IMR-90 (cell line): ENCODE measurements at regions not wholly inside any gene's neighbourhood (a gene's known extent, or its start where the extent isn't known, plus 50 kb on each side); places are given as distances from the start of the nearest gene placed in this dataset.

Experiments used
- ATAC-seq: fragments of 200-7000 bp; cut with Tn5 transposase; 2 replicates; pipeline ENCODE4 v1.9.1; 2020; ENCODE audit warnings: low read depth, mild to moderate bottlenecking, moderate library complexity
- BruUV-seq: library from RNA; stranded (reverse); fragments of 400-500 nt; replicated peaks from 2 replicates; lab custom pipeline; 2021; lab: Mats Ljungman, UMichigan
- CTCF ChIA-PET: fragments of 300-600 bp; formaldehyde crosslinking; extraction: SDS; loops from one replicate; lab custom pipeline; 2021; ENCODE audit warnings: antibody characterized with exemption; lab: Yijun Ruan, JAX
- POLR2A ChIA-PET: fragments of 300-600 bp; sonication (Branson Sonifier 250); formaldehyde crosslinking; loops from one replicate; lab custom pipeline; 2022; ENCODE audit warnings: antibody characterized with exemption; ENCODE audit not compliant: unreplicated experiment; lab: Charles Lee
- DNase-seq: peaks from one replicate; pipeline ENCODE4 v3.0.0; 2013
- H2AFZ ChIP-seq: replicated peaks from 2 replicates; pipeline ENCODE3; 2013; ENCODE audit warnings: low read length, mild to moderate bottlenecking; ENCODE audit not compliant: poor library complexity
- H2AK5ac ChIP-seq: 2 replicates; pipeline ENCODE4 v1.6.1; 2013; ENCODE audit warnings: low read depth, low read length, inconsistent platforms
- H2AK9ac ChIP-seq: replicated peaks from 2 replicates; pipeline ENCODE3; 2013; ENCODE audit warnings: mild to moderate bottlenecking, low read depth, low read length, moderate library complexity; ENCODE audit not compliant: poor library complexity
- H2BK120ac ChIP-seq: 2 replicates; pipeline ENCODE4 v1.6.1; 2013; ENCODE audit warnings: low read depth, low read length, inconsistent platforms
- H2BK15ac ChIP-seq: 3 replicates; pipeline ENCODE4 v1.6.1; 2013; ENCODE audit warnings: low read depth, low read length, inconsistent platforms
- H2BK20ac ChIP-seq: 2 replicates; pipeline ENCODE4 v1.6.1; 2013; ENCODE audit warnings: low read depth, mild to moderate bottlenecking, inconsistent platforms, low read length, moderate library complexity
- H2BK5ac ChIP-seq: 2 replicates; pipeline ENCODE4 v1.6.1; 2013; ENCODE audit warnings: mild to moderate bottlenecking, low read depth, low read length, inconsistent platforms; ENCODE audit not compliant: poor library complexity, severe bottlenecking
- H3K14ac ChIP-seq: replicated peaks from 2 replicates; pipeline ENCODE4 v1.6.1; 2013; ENCODE audit warnings: low read depth, low read length, inconsistent platforms
- H3K18ac ChIP-seq: 2 replicates; pipeline ENCODE4 v1.6.1; 2013; ENCODE audit warnings: low read depth, low read length, control low read depth
- H3K23ac ChIP-seq: 2 replicates; pipeline ENCODE4 v1.6.1; 2013; ENCODE audit warnings: low read depth, low read length, inconsistent platforms
- H3K27ac ChIP-seq: 2 replicates; pipeline ENCODE4 v1.5.1; 2013; ENCODE audit warnings: mild to moderate bottlenecking, control low read depth, low read length; ENCODE audit not compliant: insufficient read depth
- H3K27me3 ChIP-seq: 2 replicates; pipeline ENCODE4 v1.6.1; 2013; ENCODE audit warnings: low read length; ENCODE audit not compliant: control insufficient read depth, insufficient read depth
- H3K36me3 ChIP-seq: 2 replicates; pipeline ENCODE4 v1.6.1; 2013; ENCODE audit warnings: low read length, mixed read lengths; ENCODE audit not compliant: control insufficient read depth, insufficient read depth
- H3K4ac ChIP-seq: 2 replicates; pipeline ENCODE4 v1.6.1; 2013; ENCODE audit warnings: low read depth, low read length, inconsistent platforms
- H3K4me1 ChIP-seq: 2 replicates; pipeline ENCODE4 v1.6.1; 2013; ENCODE audit warnings: low read length, mixed read lengths; ENCODE audit not compliant: control insufficient read depth, insufficient read depth
- H3K4me2 ChIP-seq: 2 replicates; pipeline ENCODE4 v1.6.1; 2013; ENCODE audit warnings: low read depth, mild to moderate bottlenecking, control low read depth, low read length, moderate library complexity
- H3K4me3 ChIP-seq: 2 replicates; pipeline ENCODE4 v1.5.1; 2013; ENCODE audit warnings: low read depth, mild to moderate bottlenecking, control low read depth, low read length, moderate library complexity; ENCODE audit not compliant: insufficient read depth
- H3K56ac ChIP-seq: 2 replicates; pipeline ENCODE4 v1.6.1; 2013; ENCODE audit warnings: low read length, inconsistent platforms; ENCODE audit not compliant: insufficient read depth; ENCODE audit errors: extremely low read depth
- H3K79me1 ChIP-seq, 2 experiments: 2 replicates each; pipeline ENCODE4 v1.6.1; 2013; ENCODE audit warnings: low read length in 2 of 2, inconsistent platforms in 1 of 2, low read depth in 1 of 2
- H3K9ac ChIP-seq: 2 replicates; pipeline ENCODE4 v1.6.1; 2013; ENCODE audit warnings: low read depth, low read length, control low read depth
- H3K9me1 ChIP-seq: 2 replicates; pipeline ENCODE4 v1.6.1; 2013; ENCODE audit warnings: low read length, inconsistent platforms; ENCODE audit not compliant: insufficient read depth
- H3K9me3 ChIP-seq: 2 replicates; pipeline ENCODE4 v1.6.1; 2013; ENCODE audit warnings: low read length; ENCODE audit not compliant: control insufficient read depth, insufficient read depth
- H4K20me1 ChIP-seq: 2 replicates; pipeline ENCODE4 v1.6.1; 2013; ENCODE audit warnings: low read length, inconsistent platforms; ENCODE audit not compliant: insufficient read depth
- H4K5ac ChIP-seq: 2 replicates; pipeline ENCODE4 v1.6.1; 2013; ENCODE audit warnings: mild to moderate bottlenecking, low read depth, low read length, control low read depth
- H4K8ac ChIP-seq, 2 experiments: 2 replicates each; pipeline ENCODE4 v1.6.1; 2013; ENCODE audit warnings: low read depth in 2 of 2, low read length in 2 of 2, control low read depth in 1 of 2, inconsistent platforms in 1 of 2
- H4K91ac ChIP-seq: 2 replicates; pipeline ENCODE4 v1.6.1; 2013; ENCODE audit warnings: low read depth, low read length, inconsistent platforms; ENCODE audit not compliant: insufficient read depth
- BHLHE40 ChIP-seq: fragments of 150-350 bp; IDR thresholded peaks from 2 replicates; pipeline ENCODE4 v1.6.1; 2016; ENCODE audit warnings: mild to moderate bottlenecking, low read depth, low read length
- CEBPB ChIP-seq: IDR thresholded peaks from 2 replicates; pipeline ENCODE4 v1.6.1; 2012; ENCODE audit warnings: low read depth, low read length, improper control_type of control experiment
- CHD1 ChIP-seq: IDR thresholded peaks from 2 replicates; pipeline ENCODE4 v1.6.1; 2012; ENCODE audit warnings: low read depth, low read length, improper control_type of control experiment
- CTCF ChIP-seq: conservative IDR thresholded peaks from 2 replicates; pipeline ENCODE4 v1.5.1; 2012; ENCODE audit warnings: mild to moderate bottlenecking, low read depth, low read length, improper control_type of control experiment
- ELK1 ChIP-seq: fragments of 150-350 bp; IDR thresholded peaks from 2 replicates; pipeline ENCODE4 v1.6.1; 2016; ENCODE audit warnings: low read depth, mild to moderate bottlenecking, low read length, moderate library complexity, borderline replicate concordance
- FOS ChIP-seq: fragments of 150-350 bp; IDR thresholded peaks from 2 replicates; pipeline ENCODE4 v1.6.1; 2016; ENCODE audit warnings: low read depth, low read length
- MAFK ChIP-seq: IDR thresholded peaks from 2 replicates; pipeline ENCODE4 v1.6.1; 2012; ENCODE audit warnings: low read depth, low read length, improper control_type of control experiment
- MAZ ChIP-seq: IDR thresholded peaks from 2 replicates; pipeline ENCODE4 v1.6.1; 2012; ENCODE audit warnings: low read depth, mild to moderate bottlenecking, low read length, improper control_type of control experiment, moderate library complexity, borderline replicate concordance
- MXI1 ChIP-seq: IDR thresholded peaks from 2 replicates; pipeline ENCODE4 v1.6.1; 2012; ENCODE audit warnings: low read depth, mild to moderate bottlenecking, low read length, moderate library complexity, borderline replicate concordance
- NFE2L2 ChIP-seq: fragments of 150-350 bp; IDR thresholded peaks from 2 replicates; pipeline ENCODE4 v1.6.1; 2016; ENCODE audit warnings: low read depth, mild to moderate bottlenecking, low read length
- POLR2A ChIP-seq: IDR thresholded peaks from 2 replicates; pipeline ENCODE4 v1.6.1; 2012; ENCODE audit warnings: mild to moderate bottlenecking, low read depth, low read length
- RAD21 ChIP-seq: IDR thresholded peaks from 2 replicates; pipeline ENCODE4 v1.6.1; 2012; ENCODE audit warnings: low read length, improper control_type of control experiment
- RCOR1 ChIP-seq: IDR thresholded peaks from 2 replicates; pipeline ENCODE4 v1.6.1; 2012; ENCODE audit warnings: mild to moderate bottlenecking, low read length, improper control_type of control experiment; ENCODE audit not compliant: insufficient replicate concordance
- RFX5 ChIP-seq: IDR thresholded peaks from 2 replicates; pipeline ENCODE4 v1.8.0; 2012; ENCODE audit warnings: low read depth, mild to moderate bottlenecking, low read length, moderate library complexity
- SMC3 ChIP-seq: fragments of 150-350 bp; IDR thresholded peaks from 2 replicates; pipeline ENCODE4 v1.6.1; 2016; ENCODE audit warnings: low read depth, mild to moderate bottlenecking, antibody characterized with exemption, low read length, moderate library complexity
- USF2 ChIP-seq: fragments of 150-350 bp; IDR thresholded peaks from 2 replicates; pipeline ENCODE4 v1.6.1; 2017; ENCODE audit warnings: mild to moderate bottlenecking, antibody characterized with exemption, low read length, low read depth
- WGBS, 2 experiments: methylation state at CpG; one replicate each; pipeline versions ENCODE4 v1.1.5 to v1.1.7; 2013; ENCODE audit warnings: missing lambda C conversion rate in 2 of 2; ENCODE audit not compliant: insufficient read length in 1 of 2; ENCODE audit errors: extremely low coverage in 2 of 2; 5-methylcytosine and 5-hydroxymethylcytosine counted together
- dilution Hi-C: fragments of 300-500 bp; cut with HindIII; formaldehyde crosslinking; loops from one replicate; pipeline ENCODE4 v1.14.3; 2018; ENCODE audit warnings: low sequenced_read_pairs; ENCODE audit not compliant: unreplicated experiment
- in situ Hi-C: fragments of 300-500 bp; cut with MboI; formaldehyde crosslinking; loops from 3 replicates; pipeline ENCODE4 v1.14.3; 2019; ENCODE audit warnings: low sequenced_read_pairs, inconsistent platforms, mixed read lengths
- intact Hi-C: fragments of 100-400 bp; cut with micrococcal nuclease; formaldehyde crosslinking; loops from 2 replicates; pipeline ENCODE4 v1.10.0; 2022

GRCh38 chr3:89925976-89926375 lies 818.6 kb downstream of the EPHA3 start:
- H4K20me1 ChIP-seq = no peaks in the 10 kb centered on the region
- no peaks in the 10 kb centered on the region for H3K36me3 ChIP-seq
- dilution Hi-C loops = no loop called here
- no peak overlapping the region for H2BK20ac ChIP-seq
- no peak overlapping the region for H2BK5ac ChIP-seq
- H4K8ac ChIP-seq = no peak overlapping the region
- H2AK5ac ChIP-seq = no peak overlapping the region
- no peaks in the 10 kb centered on the region for H3K9me1 ChIP-seq
- H3K56ac ChIP-seq = no peak overlapping the region
- no TSS peak for BruUV-seq
- DNase-seq (no peak), ATAC-seq (no peak)
- H3K27me3 ChIP-seq = no peaks in the 10 kb centered on the region
- no peak overlapping the region for H4K5ac ChIP-seq
- H2AFZ ChIP-seq = no peak overlapping the region
- H3K18ac ChIP-seq = no peak overlapping the region
- no peak overlapping the region for H2BK120ac ChIP-seq
- H3K4me2 ChIP-seq = no peak overlapping the region
- no peak overlapping the region for H2AK9ac ChIP-seq
- in situ Hi-C loops = loop anchor here (25.0 kb wide), 1 partner anchor 89 kb away; no protein-coding TSS in a partner anchor
- POLR2A ChIA-PET = no interaction called here
- H4K91ac ChIP-seq = no peak overlapping the region
- no peak overlapping the region for H3K4me3 ChIP-seq
- no peak overlapping the region for H3K23ac ChIP-seq
- no peak overlapping the region for H3K9ac ChIP-seq
- H3K79me1 ChIP-seq = no peaks in the 10 kb centered on the region
- no CpG with 5 or more reads among the region's 3 CpGs for WGBS, 2 experiments
- no peak overlapping the region for H3K14ac ChIP-seq
- no peak overlapping the region for H3K27ac ChIP-seq
- peaks cover 2% of the 10 kb centered on the region; the same call in 1 of the 2 replicates for H3K9me3 ChIP-seq
- H2BK15ac ChIP-seq = no peak overlapping the region
- no peak overlapping the region for H3K4ac ChIP-seq
- no peaks in the 10 kb centered on the region for H3K4me1 ChIP-seq
- intact Hi-C loops = no loop called here
- TF ChIP-seq SMC3 (no peak), FOS (no peak), CEBPB (no peak), BHLHE40 (no peak), MAZ (no peak), RAD21 (no peak), CHD1 (no peak), RFX5 (no peak), USF2 (no peak), MAFK (no peak), NFE2L2 (no peak), ELK1 (no peak), MXI1 (no peak), RCOR1 (no peak), POLR2A (no peak), CTCF (no peak)
- CTCF ChIA-PET = no interaction called here
